Endometrium (tissue), 2 donors: ENCODE measurements at regions not wholly inside any gene's neighbourhood (a gene's known extent, or its start where the extent isn't known, plus 50 kb on each side); places are given as distances from the start of the nearest gene placed in this dataset.
"Not testable (repeated sequence)": the region's sequence is repeated elsewhere in the genome, so short reads cannot be mapped to it uniquely, and the experiment has no call there.

Source experiments
- FAIRE-seq: peaks from 2 replicates; lab custom pipeline; 2012; peaks lifted over from hg19 to GRCh38; lab: Jason Lieb, UNC
- donor health status: control.
- donor health status: control.

GRCh38 chr18:26650310-26651268 lies 102.2 kb upstream of the KCTD1 start:
- no peak for FAIRE-seq

- FAIRE-seq = no peak
Observed at GRCh38 chr18:26649193-26649543, 100.8 kb upstream of the KCTD1 start.

- FAIRE-seq = no peak
Observed at GRCh38 chr18:26648509-26649192, 100.3 kb upstream of the KCTD1 start.

GRCh38 chr18:26646901-26647300 lies 98.5 kb upstream of the KCTD1 start:
- no peak for FAIRE-seq

DNA sequence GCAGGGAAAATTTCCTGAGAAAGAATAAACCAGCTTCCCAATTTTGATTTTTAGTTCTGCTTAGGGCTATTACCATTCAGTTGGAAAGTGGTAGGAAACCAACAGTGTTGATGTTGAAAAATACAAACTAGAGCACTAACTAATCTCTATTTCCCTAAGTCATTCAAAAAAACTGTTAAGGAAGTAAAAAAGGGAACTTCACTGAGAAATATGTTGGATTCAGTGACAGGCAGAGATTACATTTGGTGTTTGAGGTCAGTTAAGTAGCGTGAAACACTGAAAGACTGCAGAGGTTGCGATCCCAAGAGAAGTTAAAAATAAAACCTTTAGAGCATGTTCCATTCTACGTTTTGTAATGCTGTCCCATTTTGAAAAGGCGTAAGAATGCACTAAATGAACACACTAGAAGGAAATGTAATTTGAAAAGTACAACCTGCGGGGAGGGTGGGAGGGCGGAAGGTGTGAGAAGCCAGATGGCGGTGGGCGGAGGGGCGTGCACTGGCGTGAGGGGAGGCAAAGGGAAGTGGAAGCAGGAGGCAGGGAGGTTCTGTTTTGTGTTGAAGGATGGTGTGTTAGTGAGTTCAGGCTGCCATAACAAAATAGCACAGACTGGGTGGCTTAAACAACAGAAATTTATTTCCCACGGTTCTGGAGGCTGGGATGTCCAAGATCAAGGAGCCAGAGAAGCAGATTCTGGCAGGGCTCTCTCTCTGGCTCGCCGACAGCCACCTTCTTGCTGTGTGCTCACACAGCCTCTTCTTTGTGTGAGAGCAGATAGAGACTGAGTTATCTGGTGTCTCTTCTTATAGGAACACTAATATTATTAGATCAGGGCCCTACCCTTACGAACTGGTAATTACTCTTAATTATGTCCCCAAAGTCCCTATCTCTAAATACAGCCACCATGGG lies 94.3 kb upstream of the KCTD1 start:
- no peak for FAIRE-seq

GRCh38 chr18:26640541-26640940 lies 92.2 kb upstream of the KCTD1 start:
- FAIRE-seq = no peak

GRCh38 chr18:26639149-26639548 lies 90.8 kb upstream of the KCTD1 start:
- FAIRE-seq = no peak

DNA sequence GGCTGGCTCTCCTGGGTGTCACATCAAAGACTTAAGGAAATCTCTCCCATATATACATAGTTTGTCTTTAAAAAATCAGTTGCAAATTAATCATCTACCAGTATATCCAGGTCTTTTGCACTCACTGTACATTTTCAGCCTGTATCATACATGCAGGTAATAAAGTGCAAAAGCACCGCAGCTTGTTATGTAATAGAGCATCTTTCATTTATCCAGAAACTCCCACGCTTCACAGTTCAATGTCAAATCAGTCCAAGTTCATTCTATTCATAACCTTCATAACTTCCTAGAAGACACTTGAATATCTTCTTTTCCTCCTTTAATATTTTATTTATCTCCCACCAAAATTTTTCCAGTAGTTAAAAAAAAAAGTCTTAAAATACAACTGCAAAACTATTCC lies 89.6 kb upstream of the KCTD1 start:
- no peak for FAIRE-seq

GRCh38 chr18:26637324-26637723 lies 89.0 kb upstream of the KCTD1 start:
- FAIRE-seq = no peak

DNA sequence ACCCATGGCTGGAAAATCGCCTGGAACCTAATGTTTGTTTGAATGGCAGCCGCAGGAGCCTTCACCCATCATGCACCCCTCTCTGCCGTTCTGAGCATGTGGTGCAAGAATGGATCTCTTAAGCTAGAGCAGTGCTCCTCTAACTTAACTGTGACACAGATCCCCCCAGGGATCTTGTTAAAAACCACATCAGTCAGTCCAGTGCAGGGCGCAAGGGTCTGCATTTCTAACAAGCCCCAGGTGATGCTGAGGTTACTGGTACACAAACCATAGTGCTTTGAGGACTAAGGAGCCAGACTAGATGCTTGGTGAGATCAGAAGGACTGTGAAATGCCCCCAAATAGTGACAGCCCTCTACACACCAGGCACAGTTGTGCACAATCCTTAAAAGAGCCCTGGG lies 87.1 kb upstream of the KCTD1 start:
- no peak for FAIRE-seq

DNA sequence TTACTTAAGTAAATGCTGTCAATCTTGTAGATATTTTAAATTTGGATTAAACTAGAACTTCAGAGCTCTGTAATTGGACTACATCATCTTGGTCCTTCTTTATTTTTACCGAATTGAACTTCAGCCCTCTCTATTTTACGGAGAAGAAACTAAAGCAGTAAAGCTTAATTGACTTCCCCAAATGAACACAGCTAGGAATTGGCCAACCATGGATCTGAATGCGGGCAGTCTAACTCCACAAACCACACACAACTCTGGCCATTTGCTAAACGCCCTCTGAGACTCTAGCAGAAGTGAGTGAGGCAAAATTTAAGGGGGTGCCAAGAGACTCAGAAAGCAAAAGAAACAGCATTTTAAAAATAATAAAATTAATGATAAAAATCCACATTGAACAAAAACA lies 86.3 kb upstream of the KCTD1 start:
- no peak for FAIRE-seq

DNA sequence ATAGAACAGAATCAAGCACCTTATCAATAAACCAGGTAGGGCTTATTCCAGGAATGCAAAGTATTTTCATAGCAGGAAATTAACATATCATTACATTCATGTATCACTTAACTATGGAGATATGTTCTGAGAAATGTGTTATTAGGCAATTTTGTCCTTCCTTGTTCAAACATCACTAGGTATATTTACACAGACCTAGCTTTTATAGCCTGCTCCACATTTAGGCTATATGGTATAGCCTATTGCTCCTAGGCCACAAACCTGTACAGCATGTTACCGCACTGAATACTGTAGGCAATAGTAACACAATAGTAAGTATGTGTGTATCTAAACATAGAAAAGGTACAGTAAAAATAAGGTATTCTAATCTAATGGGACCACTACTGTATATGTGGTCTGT lies 82.8 kb upstream of the KCTD1 start:
- FAIRE-seq = no peak

DNA sequence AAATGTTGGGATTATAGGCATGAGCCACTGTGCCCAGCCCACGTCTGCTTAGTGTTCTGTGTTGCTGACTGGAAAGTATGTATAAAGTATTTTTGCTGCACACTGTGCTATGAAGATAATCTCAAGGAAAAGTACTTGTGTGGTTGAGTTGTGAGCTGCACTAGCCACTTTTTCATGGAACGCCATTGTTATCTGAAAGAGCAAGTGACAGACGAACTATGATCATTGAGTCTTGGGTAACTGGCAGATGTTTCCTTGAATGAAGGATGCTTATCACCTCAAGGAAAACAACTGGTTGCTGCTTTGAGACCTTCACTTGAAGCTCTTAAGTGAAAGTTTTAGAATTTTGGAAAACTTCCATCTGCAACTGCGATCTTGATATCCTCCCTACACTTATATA lies 82.2 kb upstream of the KCTD1 start:
- FAIRE-seq = no peak

DNA sequence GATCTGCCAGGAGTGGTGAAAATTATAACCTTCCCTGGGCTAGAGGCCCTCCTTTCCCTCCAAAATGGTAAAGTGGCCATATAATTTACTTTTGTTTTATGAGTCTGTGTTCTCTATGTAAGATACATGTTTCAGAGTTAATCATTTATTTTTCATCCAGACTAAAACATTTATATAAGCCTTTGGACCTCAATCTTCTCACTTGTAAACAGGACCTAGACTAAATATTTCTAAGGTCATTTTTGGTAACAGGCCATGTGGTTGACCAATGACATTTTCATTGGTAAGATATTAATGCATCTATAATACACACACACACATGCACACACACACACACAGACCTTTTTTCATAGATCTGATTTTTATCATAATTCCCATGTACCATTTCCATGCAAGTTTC lies 79.7 kb upstream of the KCTD1 start:
- FAIRE-seq = no peak

- no peak for FAIRE-seq
Observed at GRCh38 chr18:26624443-26624842, 76.1 kb upstream of the KCTD1 start.

GRCh38 chr18:26623314-26623713 lies 75.0 kb upstream of the KCTD1 start:
- not testable (repeated sequence) for FAIRE-seq

GRCh38 chr18:26621161-26622026 lies 73.0 kb upstream of the KCTD1 start:
- no peak for FAIRE-seq

DNA sequence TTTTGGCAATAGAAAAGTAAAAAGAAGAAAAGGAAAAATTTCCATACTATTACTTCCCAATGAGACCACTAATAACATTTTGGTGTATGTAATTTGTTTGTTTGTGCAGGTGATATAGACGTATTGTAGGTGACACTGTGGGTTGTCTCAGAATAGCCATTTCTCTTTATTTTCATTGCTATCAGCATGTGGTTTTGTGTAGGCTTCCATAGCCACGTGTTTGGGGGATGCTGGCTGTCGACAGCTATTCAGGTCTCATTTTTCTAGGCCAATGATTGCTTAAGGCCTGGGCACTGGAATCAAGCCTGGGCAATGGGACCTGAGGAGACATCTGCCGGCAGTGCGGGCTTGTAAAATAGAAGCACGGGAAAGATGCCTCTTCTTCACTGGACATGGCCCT lies 71.0 kb upstream of the KCTD1 start:
- no peak for FAIRE-seq

DNA sequence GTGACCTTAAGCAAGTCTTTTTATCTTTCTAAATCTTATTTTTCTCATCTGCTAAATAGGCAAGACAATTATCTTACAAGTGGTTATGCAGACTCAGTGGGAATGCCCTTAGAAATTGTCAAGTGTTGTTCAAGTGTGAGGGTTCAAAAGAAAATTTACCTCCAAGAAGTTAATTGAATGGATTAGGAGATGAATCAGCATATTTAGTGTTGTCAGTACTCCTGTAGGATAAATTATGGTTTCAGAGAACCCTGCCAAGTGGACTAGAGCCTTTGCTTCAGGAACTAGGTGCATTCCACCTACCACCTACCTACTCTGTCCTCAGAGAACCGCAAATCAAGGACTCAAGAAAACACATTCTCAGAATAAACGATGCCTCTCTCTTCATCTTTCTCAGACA lies 69.8 kb upstream of the KCTD1 start:
- FAIRE-seq = no peak

GRCh38 chr18:26617151-26617554 lies 68.8 kb upstream of the KCTD1 start:
- no peak for FAIRE-seq

- no peak for FAIRE-seq
Observed at GRCh38 chr18:26614374-26614773, 66.0 kb upstream of the KCTD1 start.
